ENCODE measurements at regions not wholly inside any gene's neighbourhood (a gene's known extent, or its start where the extent isn't known, plus 50 kb on each side); places are given as distances from the start of the nearest gene placed in this dataset.

GRCh38 chr12:98456576-98457573 is 58.5 kb upstream of the TMPO start:
- Histone ChIP-seq H3K4me3 (ENCODE audit: control insufficient read depth in 2 of 3, extremely low read depth in 1 of 3, insufficient read depth in 2 of 3, low read depth in 1 of 3, low read length in 3 of 3) (peak overlapping the region; percentile 28 to 48 (median 48)), H3K27me3 (ENCODE audit: control insufficient read depth, extremely low read depth, insufficient read depth, low read length) (peaks cover 9% of the 10 kb centered on the region), H2AFZ (ENCODE audit: control insufficient read depth, low read length) (peak overlapping the region; percentile 68), H3K4me2 (ENCODE audit: control insufficient read depth, extremely low read depth, insufficient read depth, low read depth, low read length) (peak overlapping the region; percentile 60), H3K9me3 (ENCODE audit: control insufficient read depth, low read depth, low read length) (no peaks in the 10 kb centered on the region), H4K20me1 (ENCODE audit: control insufficient read depth, extremely low read depth, insufficient read depth, low read length) (no peaks in the 10 kb centered on the region), H3K36me3 (ENCODE audit: control insufficient read depth in 2 of 2, extremely low read depth in 1 of 2, insufficient read depth in 2 of 2, low read length in 2 of 2) (no peaks in the 10 kb centered on the region), H3K4me1 (ENCODE audit: control insufficient read depth, extremely low read depth, insufficient read depth, low read length) (no peaks in the 10 kb centered on the region), H3K79me2 (ENCODE audit: control insufficient read depth, insufficient read depth, low read length) (no peaks in the 10 kb centered on the region), H3K27ac (ENCODE audit: control insufficient read depth, insufficient read depth, low read length) (no peak overlapping the region), H3K9me1 (ENCODE audit: control insufficient read depth, extremely low read depth, insufficient read depth, low read length) (no peaks in the 10 kb centered on the region), H3K9ac (ENCODE audit: control insufficient read depth, extremely low read depth, insufficient read depth, low read length) (no peak overlapping the region)
- FAIRE-seq (no peak), DNase-seq (ENCODE audit: low read depth, low spot score) (no peak)
- dilution Hi-C loops (cut with MboI; ENCODE audit: extremely low pct_ligation_motif_present, low sequenced_read_pairs), result no loop called here
- TF ChIP-seq EZH2 (IDR thresholded peaks at IDR 0.05; ENCODE audit: low read length), result peak; percentile 40
- no peak for TF ChIP-seq CTCF (optimal IDR thresholded peaks at IDR 0.05 in 1 of 3, IDR thresholded peaks at IDR 0.05 in 1 of 3, conservative IDR thresholded peaks at IDR 0.05 in 1 of 3; ENCODE audit: extremely low read depth in 1 of 3, insufficient read depth in 2 of 3, low read length in 3 of 3)

DNA sequence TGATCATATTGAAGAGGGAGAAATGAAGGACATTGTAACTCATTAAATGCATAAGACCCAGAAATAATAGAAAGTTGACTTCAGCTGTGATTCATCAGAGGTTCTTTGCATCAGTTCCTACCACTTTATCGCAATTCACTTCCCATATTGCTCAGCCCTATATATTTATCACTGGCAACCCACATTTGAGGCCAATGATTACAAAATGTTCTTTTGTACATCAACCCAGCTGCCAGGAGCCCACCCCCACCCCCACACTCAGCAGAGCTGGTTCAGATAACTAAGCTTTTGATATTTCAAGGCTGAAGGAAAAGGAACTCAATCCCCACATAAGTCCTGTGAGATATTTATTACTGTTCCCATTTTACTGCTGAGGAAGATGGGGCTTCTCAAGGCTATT is 51.2 kb upstream of the TMPO start:
- no peaks in the 10 kb centered on the region for H4K20me1 ChIP-seq (ENCODE audit: control insufficient read depth, extremely low read depth, insufficient read depth, low read length)
- DNase-seq (ENCODE audit: low read depth, low spot score) (no peak), FAIRE-seq (no peak)
- H3K27ac ChIP-seq (ENCODE audit: control insufficient read depth, insufficient read depth, low read length), result no peak overlapping the region
- no peaks in the 10 kb centered on the region for H3K27me3 ChIP-seq (ENCODE audit: control insufficient read depth, extremely low read depth, insufficient read depth, low read length)
- H3K4me3 ChIP-seq (ENCODE audit: control insufficient read depth in 2 of 3, extremely low read depth in 1 of 3, insufficient read depth in 2 of 3, low read depth in 1 of 3, low read length in 3 of 3), result no peak overlapping the region
- H3K9me3 ChIP-seq (ENCODE audit: control insufficient read depth, low read depth, low read length), result no peaks in the 10 kb centered on the region
- H3K36me3 ChIP-seq (ENCODE audit: control insufficient read depth in 2 of 2, extremely low read depth in 1 of 2, insufficient read depth in 2 of 2, low read length in 2 of 2), result no peaks in the 10 kb centered on the region
- no peak overlapping the region for H2AFZ ChIP-seq (ENCODE audit: control insufficient read depth, low read length)
- no peak overlapping the region for H3K9ac ChIP-seq (ENCODE audit: control insufficient read depth, extremely low read depth, insufficient read depth, low read length)
- TF ChIP-seq EZH2 (IDR thresholded peaks at IDR 0.05; ENCODE audit: low read length) (no peak), CTCF (optimal IDR thresholded peaks at IDR 0.05 in 1 of 3, IDR thresholded peaks at IDR 0.05 in 1 of 3, conservative IDR thresholded peaks at IDR 0.05 in 1 of 3; ENCODE audit: extremely low read depth in 1 of 3, insufficient read depth in 2 of 3, low read length in 3 of 3) (no peak)
- dilution Hi-C loops (cut with MboI; ENCODE audit: extremely low pct_ligation_motif_present, low sequenced_read_pairs), result no loop called here
- no peaks in the 10 kb centered on the region for H3K79me2 ChIP-seq (ENCODE audit: control insufficient read depth, insufficient read depth, low read length)
- H3K9me1 ChIP-seq (ENCODE audit: control insufficient read depth, extremely low read depth, insufficient read depth, low read length), result no peaks in the 10 kb centered on the region
- no peak overlapping the region for H3K4me2 ChIP-seq (ENCODE audit: control insufficient read depth, extremely low read depth, insufficient read depth, low read depth, low read length)
- no peaks in the 10 kb centered on the region for H3K4me1 ChIP-seq (ENCODE audit: control insufficient read depth, extremely low read depth, insufficient read depth, low read length)

Data from keratinocyte (primary cell).